ENCODE measurements at regions not wholly inside any gene's neighbourhood (a gene's known extent, or its start where the extent isn't known, plus 50 kb on each side); places are given as distances from the start of the nearest gene placed in this dataset.

DNA sequence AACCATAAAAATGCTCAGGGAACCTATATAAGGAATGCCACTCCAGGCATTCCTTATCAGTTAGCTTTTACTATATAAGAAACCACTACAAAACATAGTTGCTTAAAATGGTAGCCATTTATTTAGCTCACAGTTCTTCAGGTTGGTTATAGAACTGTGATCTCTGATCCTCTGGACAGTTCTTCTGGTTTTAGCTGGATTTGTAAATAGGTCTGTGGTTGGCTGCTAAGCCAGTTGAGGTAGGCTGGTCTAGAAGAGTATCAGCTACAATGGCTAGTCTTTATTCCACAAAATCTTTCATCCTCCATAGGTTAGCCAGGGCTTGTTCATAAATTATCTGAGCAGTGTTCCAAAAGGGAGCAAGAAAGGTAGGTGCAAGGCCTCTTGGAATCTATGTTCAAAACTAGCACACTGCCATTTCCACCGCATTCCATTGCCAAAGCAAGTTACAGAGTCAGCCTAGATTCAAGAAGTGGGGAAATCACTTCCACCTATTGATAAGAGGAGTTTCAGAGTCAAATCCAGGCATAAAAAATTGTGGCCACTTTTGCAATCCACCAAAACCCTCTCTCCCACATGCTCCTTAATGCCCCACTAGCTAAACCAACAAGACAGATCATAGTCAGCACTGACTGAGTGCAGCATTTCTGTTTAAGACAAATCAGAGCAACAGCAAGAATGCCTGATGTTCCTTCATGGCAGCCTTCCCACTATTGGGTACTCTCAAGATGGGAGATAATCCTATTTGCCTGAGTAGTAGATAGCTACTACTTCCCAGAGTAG is 146.4 kb downstream of the IRS1 start:
- Mint-ChIP-seq H3K9me3 (peaks cover 10% of the 10 kb centered on the region), H3K36me3 (peaks cover 10% of the 10 kb centered on the region), H3K4me1 (peaks cover 69% of the 10 kb centered on the region), H3K27me3 (ENCODE audit: low read depth) (no peaks in the 10 kb centered on the region), H3K4me3 (no peak overlapping the region), H3K27ac (peak overlapping the region; percentile 92)
- TF ChIP-seq CTCF (IDR thresholded peaks at IDR 0.05; ENCODE audit: unreplicated experiment) = no peak
- no peak for DNase-seq (ENCODE audit: low spot score in 2 of 2, unreplicated experiment in 2 of 2)

DNA sequence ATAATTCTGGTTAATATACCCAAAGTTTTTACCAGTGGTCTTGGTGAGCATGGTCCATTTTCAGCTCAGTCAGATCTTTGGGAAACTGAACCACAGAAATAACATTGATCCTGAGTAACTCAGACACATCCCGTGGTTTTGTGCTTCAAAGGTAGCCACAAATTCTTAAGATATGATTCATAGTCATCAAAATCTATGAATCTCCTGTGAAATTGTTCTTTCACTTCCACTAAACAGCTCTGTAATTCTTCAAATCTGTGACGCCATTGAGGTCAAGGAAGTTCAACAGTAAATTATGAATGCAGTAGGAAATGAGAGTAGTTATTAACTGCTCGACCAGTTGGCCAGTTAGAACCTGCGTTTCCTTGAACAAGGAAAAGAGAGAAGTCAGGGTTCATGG is 147.3 kb downstream of the IRS1 start:
- H3K9me3 Mint-ChIP-seq = peaks cover 10% of the 10 kb centered on the region
- TF ChIP-seq CTCF (IDR thresholded peaks at IDR 0.05; ENCODE audit: unreplicated experiment) = no peak
- no peak for DNase-seq (ENCODE audit: low spot score in 2 of 2, unreplicated experiment in 2 of 2)
- no peaks in the 10 kb centered on the region for H3K27me3 Mint-ChIP-seq (ENCODE audit: low read depth)
- H3K4me3 Mint-ChIP-seq = no peak overlapping the region
- H3K4me1 Mint-ChIP-seq = peaks cover 63% of the 10 kb centered on the region
- H3K27ac Mint-ChIP-seq = peak overlapping the region; percentile 92
- H3K36me3 Mint-ChIP-seq = peaks cover 10% of the 10 kb centered on the region

- H3K27me3 Mint-ChIP-seq (ENCODE audit: low read depth) = no peaks in the 10 kb centered on the region
- peaks cover 10% of the 10 kb centered on the region for H3K36me3 Mint-ChIP-seq
- H3K4me1 Mint-ChIP-seq = peaks cover 50% of the 10 kb centered on the region
- peaks cover 10% of the 10 kb centered on the region for H3K9me3 Mint-ChIP-seq
- DNase-seq (ENCODE audit: low spot score in 2 of 2, unreplicated experiment in 2 of 2) = no peak
- no peak overlapping the region for H3K4me3 Mint-ChIP-seq
- TF ChIP-seq CTCF (IDR thresholded peaks at IDR 0.05; ENCODE audit: unreplicated experiment) = no peak
- peak overlapping the region; percentile 92 for H3K27ac Mint-ChIP-seq
Measured at GRCh38 chr2:226649871-226650660, 149.6 kb downstream of the IRS1 start.

DNA sequence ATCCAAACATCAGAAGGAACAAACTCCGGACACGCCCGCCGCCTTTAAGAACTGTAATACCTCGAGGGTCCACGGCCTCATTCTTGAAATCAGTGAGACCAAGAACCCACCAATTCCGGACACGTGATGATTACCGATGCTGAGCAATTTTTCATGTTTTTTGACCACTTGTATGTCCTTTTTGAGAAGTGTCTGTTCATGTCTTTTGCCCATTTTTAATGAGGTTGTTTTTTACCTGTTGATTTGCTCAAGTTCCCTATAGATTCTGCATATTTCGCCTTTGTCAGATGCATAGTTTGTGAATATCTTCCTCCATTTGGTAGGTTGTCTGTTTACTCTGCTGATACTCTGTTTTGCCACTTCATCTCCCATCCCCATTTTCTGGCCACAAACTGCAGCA is 150.4 kb downstream of the IRS1 start:
- H3K27ac Mint-ChIP-seq = peak overlapping the region; percentile 92
- no peak for TF ChIP-seq CTCF (IDR thresholded peaks at IDR 0.05; ENCODE audit: unreplicated experiment)
- H3K27me3 Mint-ChIP-seq (ENCODE audit: low read depth) = no peaks in the 10 kb centered on the region
- H3K9me3 Mint-ChIP-seq = peaks cover 10% of the 10 kb centered on the region
- no peak overlapping the region for H3K4me3 Mint-ChIP-seq
- peaks cover 10% of the 10 kb centered on the region for H3K36me3 Mint-ChIP-seq
- H3K4me1 Mint-ChIP-seq = peaks cover 55% of the 10 kb centered on the region
- DNase-seq (ENCODE audit: low spot score in 2 of 2, unreplicated experiment in 2 of 2) = no peak

GRCh38 chr2:226647621-226648518 is 151.8 kb downstream of the IRS1 start:
- TF ChIP-seq CTCF (IDR thresholded peaks at IDR 0.05; ENCODE audit: unreplicated experiment) = no peak
- H3K36me3 Mint-ChIP-seq = peaks cover 10% of the 10 kb centered on the region
- H3K9me3 Mint-ChIP-seq = peaks cover 10% of the 10 kb centered on the region
- no peak overlapping the region for H3K4me3 Mint-ChIP-seq
- H3K27ac Mint-ChIP-seq = no peak overlapping the region
- H3K4me1 Mint-ChIP-seq = peaks cover 57% of the 10 kb centered on the region
- DNase-seq (ENCODE audit: low spot score in 2 of 2, unreplicated experiment in 2 of 2) = no peak
- no peaks in the 10 kb centered on the region for H3K27me3 Mint-ChIP-seq (ENCODE audit: low read depth)
